Gastrocnemius medialis (tissue), 4 donors: ENCODE measurements at regions not wholly inside any gene's neighbourhood (a gene's known extent, or its start where the extent isn't known, plus 50 kb on each side); places are given as distances from the start of the nearest gene placed in this dataset.

Experiments used
- ATAC-seq, 2 donors: fragments of 150-250 bp; one replicate each; pipeline ENCODE4 v1.9.1; 2016
- DNase-seq, 2 donors: peaks; one replicate each; pipeline ENCODE4 v3.0.0-alpha.2; 2019
- H3K27ac ChIP-seq, 4 donors: fragments of 200-600 bp; sonication (generic); 1 replicate in 1 of 4; 2 replicates in 3 of 4; pipeline ENCODE4 v1.5.1; 2016 to 2018; ENCODE audit warnings: mild to moderate bottlenecking in 2 of 4, moderate library complexity in 1 of 4
- H3K27me3 ChIP-seq, 3 donors: fragments of 200-600 bp; sonication (generic) in 2 of 3; 1 replicate in 1 of 3; 2 replicates in 2 of 3; pipeline versions ENCODE4 v1.5.1 to v1.6.0; 2016 to 2019; ENCODE audit warnings: mild to moderate bottlenecking in 1 of 3, moderate library complexity in 1 of 3
- H3K36me3 ChIP-seq, 2 donors: fragments of 200-600 bp; sonication (generic) in 1 of 2; one replicate each; pipeline ENCODE4 v1.5.1; 2017 to 2018
- H3K4me1 ChIP-seq, 2 donors: fragments of 200-600 bp; sonication (generic) in 1 of 2; one replicate each; pipeline ENCODE4 v1.5.1; 2016 to 2017; ENCODE audit warnings: mild to moderate bottlenecking in 2 of 2
- H3K4me3 ChIP-seq, 4 donors: fragments of 200-600 bp; sonication (generic) in 3 of 4; 1 replicate in 1 of 4; 2 replicates in 3 of 4; pipeline ENCODE4 v1.5.1; 2016 to 2019; ENCODE audit warnings: mild to moderate bottlenecking in 2 of 4
- H3K9me3 ChIP-seq, 3 donors: fragments of 200-600 bp; sonication (generic) in 2 of 3; 1 replicate in 1 of 3; 2 replicates in 2 of 3; pipeline ENCODE4 v1.5.1; 2016 to 2019
- CTCF ChIP-seq, 5 experiments: fragments of 450-650 bp in 3 of 5; fragments of 200-600 bp in 2 of 5; sonication (generic) in 2 of 5; IDR thresholded peaks in 4 of 5; conservative IDR thresholded peaks in 1 of 5; 1 replicate in 4 of 5; 2 replicates in 1 of 5; pipeline ENCODE4 v1.5.1; 2016 to 2019; ENCODE audit warnings: antibody characterized with exemption in 5 of 5, mild to moderate bottlenecking in 3 of 5, moderate library complexity in 3 of 5
- POLR2A ChIP-seq, 2 donors: fragments of 450-650 bp; IDR thresholded peaks; one replicate each; pipeline ENCODE4 v1.6.1; 2017; ENCODE audit warnings: antibody characterized with exemption in 2 of 2, mild to moderate bottlenecking in 2 of 2, moderate library complexity in 2 of 2
- in situ Hi-C, 4 donors: fragments of 200-750 bp; cut with MboI; loops; one replicate each; pipeline versions ENCODE4 v1.15.0 to v1.8.0; 2017; ENCODE audit warnings: low sequenced_read_pairs in 4 of 4
- intact Hi-C: fragments of 100-400 bp; cut with DNase I; formaldehyde crosslinking; loops from one replicate; pipeline ENCODE4 v1.15.1; 2023; ENCODE audit warnings: low total_unique reads

GRCh38 chr6:99151634-99152346 lies 197.7 kb downstream of the FAXC start:
- Histone ChIP-seq H3K36me3 (no peaks in the 10 kb centered on the region), H3K4me3 (no peak overlapping the region), H3K4me1 (no peaks in the 10 kb centered on the region), H3K27ac (no peak overlapping the region), H3K27me3 (no peaks in the 10 kb centered on the region), H3K9me3 (no peaks in the 10 kb centered on the region)
- ATAC-seq (no peak), DNase-seq (no peak)
- intact Hi-C loops = no loop called here
- in situ Hi-C loops = no loop called here
- TF ChIP-seq CTCF (IDR thresholded peaks at IDR 0.05 in 4 of 5, conservative IDR thresholded peaks at IDR 0.05 in 1 of 5) (no peak), POLR2A (IDR thresholded peaks at IDR 0.05) (no peak)

GRCh38 chr6:99148761-99149160 lies 200.7 kb downstream of the FAXC start:
- no peaks in the 10 kb centered on the region for H3K36me3 ChIP-seq
- ATAC-seq = no peak
- TF ChIP-seq POLR2A (IDR thresholded peaks at IDR 0.05) (no peak), CTCF (IDR thresholded peaks at IDR 0.05 in 4 of 5, conservative IDR thresholded peaks at IDR 0.05 in 1 of 5) (no peak)
- no peak overlapping the region for H3K27ac ChIP-seq
- no peaks in the 10 kb centered on the region for H3K4me1 ChIP-seq
- H3K4me3 ChIP-seq = no peak overlapping the region
- no peak for DNase-seq
- intact Hi-C loops = no loop called here
- no peaks in the 10 kb centered on the region for H3K9me3 ChIP-seq
- in situ Hi-C loops = no loop called here
- no peaks in the 10 kb centered on the region for H3K27me3 ChIP-seq

GRCh38 chr6:99148111-99148510 lies 200.4 kb upstream of the FBXL4 start:
- H3K9me3 ChIP-seq = no peaks in the 10 kb centered on the region
- TF ChIP-seq POLR2A (IDR thresholded peaks at IDR 0.05) (no peak), CTCF (IDR thresholded peaks at IDR 0.05 in 4 of 5, conservative IDR thresholded peaks at IDR 0.05 in 1 of 5) (no peak)
- H3K4me3 ChIP-seq = no peak overlapping the region
- H3K36me3 ChIP-seq = no peaks in the 10 kb centered on the region
- H3K4me1 ChIP-seq = no peaks in the 10 kb centered on the region
- DNase-seq (no peak), ATAC-seq (no peak)
- no peaks in the 10 kb centered on the region for H3K27me3 ChIP-seq
- in situ Hi-C loops (no loop called here), intact Hi-C loops (no loop called here)
- no peak overlapping the region for H3K27ac ChIP-seq

- no peaks in the 10 kb centered on the region for H3K9me3 ChIP-seq
- in situ Hi-C loops (no loop called here), intact Hi-C loops (no loop called here)
- DNase-seq (no peak), ATAC-seq (no peak)
- no peaks in the 10 kb centered on the region for H3K36me3 ChIP-seq
- no peaks in the 10 kb centered on the region for H3K4me1 ChIP-seq
- no peaks in the 10 kb centered on the region for H3K27me3 ChIP-seq
- TF ChIP-seq POLR2A (IDR thresholded peaks at IDR 0.05) (no peak), CTCF (IDR thresholded peaks at IDR 0.05 in 4 of 5, conservative IDR thresholded peaks at IDR 0.05 in 1 of 5) (no peak)
- no peak overlapping the region for H3K4me3 ChIP-seq
- H3K27ac ChIP-seq = no peak overlapping the region
Observed at GRCh38 chr6:99147206-99147605, 199.5 kb upstream of the FBXL4 start.

- Histone ChIP-seq H3K4me1 (no peaks in the 10 kb centered on the region), H3K36me3 (no peaks in the 10 kb centered on the region), H3K4me3 (no peak overlapping the region), H3K9me3 (no peaks in the 10 kb centered on the region), H3K27ac (no peak overlapping the region), H3K27me3 (no peaks in the 10 kb centered on the region)
- TF ChIP-seq POLR2A (IDR thresholded peaks at IDR 0.05) = no peak
- TF ChIP-seq CTCF (IDR thresholded peaks at IDR 0.05 in 4 of 5, conservative IDR thresholded peaks at IDR 0.05 in 1 of 5) = no peak
- intact Hi-C loops (no loop called here), in situ Hi-C loops (no loop called here)
- DNase-seq (no peak), ATAC-seq (no peak)
Observed at GRCh38 chr6:99146711-99147110, 199.0 kb upstream of the FBXL4 start.
